ENCODE measurements at regions not wholly inside any gene's neighbourhood (a gene's known extent, or its start where the extent isn't known, plus 50 kb on each side); places are given as distances from the start of the nearest gene placed in this dataset.

- TF ChIP-seq CTCF (IDR thresholded peaks at IDR 0.05; ENCODE audit: extremely low read depth, missing control alignments) = no peak
- DNase-seq (ENCODE audit: low spot score) = no peak
These were observed 76.4 kb upstream of the SHISA3 start for GRCh38 chr4:42320822-42321388.

- DNase-seq (ENCODE audit: low spot score) = no peak
- no peak for TF ChIP-seq CTCF (IDR thresholded peaks at IDR 0.05; ENCODE audit: extremely low read depth, missing control alignments)
These were observed 71.2 kb upstream of the SHISA3 start for GRCh38 chr4:42326040-42326439.

- no peak for TF ChIP-seq CTCF (IDR thresholded peaks at IDR 0.05; ENCODE audit: extremely low read depth, missing control alignments)
- no peak for DNase-seq (ENCODE audit: low spot score)
These were observed 70.8 kb upstream of the SHISA3 start for GRCh38 chr4:42326524-42326923.

- no peak for DNase-seq (ENCODE audit: low spot score)
These were observed 70.0 kb upstream of the SHISA3 start for GRCh38 chr4:42327323-42327722.

GRCh38 chr4:42328978-42329377 is 68.3 kb upstream of the SHISA3 start:
- DNase-seq (ENCODE audit: low spot score) = no peak
- no peak for TF ChIP-seq CTCF (IDR thresholded peaks at IDR 0.05; ENCODE audit: extremely low read depth, missing control alignments)

More at GRCh38 chr4:42327323-42327722, 70.0 kb upstream of the SHISA3 start:
- no peak for TF ChIP-seq CTCF (IDR thresholded peaks at IDR 0.05; ENCODE audit: extremely low read depth, missing control alignments)

GRCh38 chr4:42329421-42329820 is 67.9 kb upstream of the SHISA3 start:
- no peak for TF ChIP-seq CTCF (IDR thresholded peaks at IDR 0.05; ENCODE audit: extremely low read depth, missing control alignments)
- no peak for DNase-seq (ENCODE audit: low spot score)

- no peak for DNase-seq (ENCODE audit: low spot score)
- no peak for TF ChIP-seq CTCF (IDR thresholded peaks at IDR 0.05; ENCODE audit: extremely low read depth, missing control alignments)
These were observed 67.2 kb upstream of the SHISA3 start for GRCh38 chr4:42330002-42330592.

Measured in GM20000 (cell line).